Heart right ventricle (tissue), 16 donors: ENCODE measurements at regions not wholly inside any gene's neighbourhood (a gene's known extent, or its start where the extent isn't known, plus 50 kb on each side); places are given as distances from the start of the nearest gene placed in this dataset.

Experiments
- ATAC-seq, 8 donors: fragments of 200-7000 bp; cut with Tn5 transposase; one replicate each; pipeline ENCODE4 v1.9.1; 2020; ENCODE audit warnings: mild to moderate bottlenecking in 8 of 8, moderate library complexity in 8 of 8, moderate number of reproducible peaks in 1 of 8
- DNase-seq, 2 donors: peaks; one replicate each; pipeline ENCODE4 v3.0.0-alpha.2; 2020
- H3K27ac ChIP-seq, 10 donors: fragments of 200-600 bp; sonication (generic) in 2 of 10; one replicate each; pipeline versions ENCODE4 v1.5.0 to v1.8.0; 2020 to 2022; ENCODE audit warnings: mild to moderate bottlenecking in 3 of 10
- H3K27me3 ChIP-seq, 7 donors: fragments of 200-600 bp; one replicate each; pipeline ENCODE4 v1.8.0; 2021 to 2022; ENCODE audit warnings: mild to moderate bottlenecking in 2 of 7
- H3K36me3 ChIP-seq, 9 donors: fragments of 200-600 bp; sonication (generic) in 1 of 9; one replicate each; pipeline versions ENCODE4 v1.5.0 to v1.8.0; 2020 to 2022; ENCODE audit warnings: mild to moderate bottlenecking in 2 of 9
- H3K4me1 ChIP-seq, 9 donors: fragments of 200-600 bp; sonication (generic) in 1 of 9; one replicate each; pipeline versions ENCODE4 v1.5.0 to v1.8.0; 2020 to 2022; ENCODE audit warnings: mild to moderate bottlenecking in 4 of 9
- H3K4me3 ChIP-seq, 10 donors: fragments of 200-600 bp; sonication (generic) in 2 of 10; one replicate each; pipeline versions ENCODE4 v1.5.0 to v1.8.0; 2020 to 2022; ENCODE audit warnings: mild to moderate bottlenecking in 7 of 10, moderate library complexity in 2 of 10
- H3K9me3 ChIP-seq, 11 donors: fragments of 200-600 bp in 10 of 11; sonication (generic) in 2 of 11; one replicate each; pipeline versions ENCODE4 v1.5.0 to v1.8.0; 2013 to 2022; ENCODE audit warnings: mild to moderate bottlenecking in 2 of 11, control low read depth in 1 of 11, moderate library complexity in 1 of 11
- WGBS, 2 donors: extraction: QIAGEN DNeasy Blood & Tissue Kit; methylation state at CpG; one replicate each; pipeline ENCODE4 v1.1.7; 2013; ENCODE audit warnings: inconsistent platforms in 1 of 2; 5-methylcytosine and 5-hydroxymethylcytosine counted together
- intact Hi-C, 10 donors: fragments of 100-400 bp; cut with DNase I; formaldehyde crosslinking; loops; one replicate each; pipeline versions ENCODE4 v1.11.1 to v1.14.2; 2022
- TF ChIP-seq, protein P1 (sequence below), 9 donors: fragments of 200-600 bp; sonication (generic) in 2 of 9; IDR thresholded peaks; one replicate each; pipeline versions ENCODE4 v1.5.0 to v1.8.0; 2021 to 2022; ENCODE audit warnings: antibody characterized with exemption in 9 of 9, mild to moderate bottlenecking in 5 of 9, moderate library complexity in 1 of 9
- donor health status: Arrhythmogenic right ventricular cardiomyopathy.
- donor health status: ischemic (EF 13 %, LVEDD 7.1; RV severe dilation, severe dysfunction).
- donor health status: healthy with polysubstance abuse.
- donor health status: DM: no; HTN: yes; CAD: no.
- donor health status: DM: no; HTN: no; CAD: no.
- donor health status: ischemic (EF 25% LVEDD 6.9; RV normal size, moderate dysfunction).
- donor health status: ischemic (EF 25% LVEDD 5.7; RV mildly dilated, moderate dysfunction).
- donor health status: healthy.
- donor health status: DM: yes; HTN: yes; CAD: no.
- donor health status: Ischemic cardiomyopathy.
- donor health status: ischemic (EF 35%, LVEDD 5.7; RV mildly dilated, moderate dysfunction).
- donor health status: nonischemic (EF 11% LVEDD 7.7; RV severe dilation, severe dysfunction).
- donor health status: DM: yes; HTN: yes; CAD: no.
- donor health status: PGD.
- donor health status: ischemic (EF 29% LVEDD 5.4; RV normal size, mild dysfunction).
- donor health status: nonischemic (EF 23%, LVEDD 6.1; RV moderate dilation, normal function).

DNA sequence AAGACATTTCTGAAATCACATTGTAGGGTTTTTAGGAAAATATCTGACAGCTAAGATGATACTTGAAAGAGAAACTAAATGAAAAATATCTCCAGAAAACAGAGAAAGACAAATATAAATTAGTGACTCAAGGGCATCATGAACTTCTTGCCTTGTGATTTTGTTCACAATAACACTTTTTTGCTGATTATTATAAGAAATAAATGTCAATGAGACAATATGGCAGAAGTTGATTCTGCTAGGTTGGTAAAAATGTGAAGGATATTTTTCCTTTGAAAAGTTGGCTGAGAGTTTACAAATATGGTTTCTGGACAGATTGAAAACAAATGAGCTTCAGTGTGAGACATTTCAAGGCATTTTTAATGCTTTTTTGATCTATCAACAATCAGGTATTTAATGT is 1631.2 kb upstream of the ACVR2A start:
- H3K9me3 ChIP-seq = peaks cover 0 to 12% (median 0%) of the 10 kb centered on the region in 11 donors
- ATAC-seq = no peak
- TF ChIP-seq, protein P1, sequence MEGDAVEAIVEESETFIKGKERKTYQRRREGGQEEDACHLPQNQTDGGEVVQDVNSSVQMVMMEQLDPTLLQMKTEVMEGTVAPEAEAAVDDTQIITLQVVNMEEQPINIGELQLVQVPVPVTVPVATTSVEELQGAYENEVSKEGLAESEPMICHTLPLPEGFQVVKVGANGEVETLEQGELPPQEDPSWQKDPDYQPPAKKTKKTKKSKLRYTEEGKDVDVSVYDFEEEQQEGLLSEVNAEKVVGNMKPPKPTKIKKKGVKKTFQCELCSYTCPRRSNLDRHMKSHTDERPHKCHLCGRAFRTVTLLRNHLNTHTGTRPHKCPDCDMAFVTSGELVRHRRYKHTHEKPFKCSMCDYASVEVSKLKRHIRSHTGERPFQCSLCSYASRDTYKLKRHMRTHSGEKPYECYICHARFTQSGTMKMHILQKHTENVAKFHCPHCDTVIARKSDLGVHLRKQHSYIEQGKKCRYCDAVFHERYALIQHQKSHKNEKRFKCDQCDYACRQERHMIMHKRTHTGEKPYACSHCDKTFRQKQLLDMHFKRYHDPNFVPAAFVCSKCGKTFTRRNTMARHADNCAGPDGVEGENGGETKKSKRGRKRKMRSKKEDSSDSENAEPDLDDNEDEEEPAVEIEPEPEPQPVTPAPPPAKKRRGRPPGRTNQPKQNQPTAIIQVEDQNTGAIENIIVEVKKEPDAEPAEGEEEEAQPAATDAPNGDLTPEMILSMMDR (IDR thresholded peaks at IDR 0.05) = no peak
- intact Hi-C loops = loop anchor here in 1 of 10 donors (5.0 kb wide), 1 partner anchor 1499 kb away; no protein-coding TSS in a partner anchor
- no peaks in the 10 kb centered on the region for H3K36me3 ChIP-seq
- H3K27ac ChIP-seq = no peak overlapping the region
- DNase-seq = no peak
- H3K4me3 ChIP-seq = no peak overlapping the region
- no peaks in the 10 kb centered on the region for H3K4me1 ChIP-seq
- no peaks in the 10 kb centered on the region for H3K27me3 ChIP-seq

DNA sequence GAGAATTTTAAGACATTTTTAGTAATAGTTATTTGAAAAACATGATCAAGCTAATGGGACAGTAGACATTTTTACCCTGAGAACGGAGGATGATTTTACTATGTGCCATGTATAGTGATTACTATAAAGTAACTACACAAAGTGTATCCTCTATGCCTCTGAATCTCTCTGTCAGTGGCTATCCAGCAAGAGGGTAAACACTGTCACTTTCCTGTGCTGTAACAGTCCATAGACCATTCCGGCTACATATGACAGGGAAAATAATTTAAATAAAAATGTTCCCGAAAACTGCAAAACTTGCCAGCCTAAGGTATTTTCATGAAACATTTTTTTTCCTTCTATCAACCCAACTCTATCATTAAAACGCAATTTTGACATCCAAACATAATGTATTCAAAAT is 1632.2 kb upstream of the ACVR2A start:
- 91 to 93% methylated on average over 4 of the region's 4 CpGs for WGBS, 2 donors
- Histone ChIP-seq H3K36me3 (no peaks in the 10 kb centered on the region), H3K27me3 (no peaks in the 10 kb centered on the region), H3K9me3 (peaks cover 0 to 12% (median 0%) of the 10 kb centered on the region in 11 donors), H3K27ac (no peak overlapping the region), H3K4me1 (no peaks in the 10 kb centered on the region), H3K4me3 (no peak overlapping the region)
- TF ChIP-seq, protein P1 (IDR thresholded peaks at IDR 0.05) = no peak
- no peak for DNase-seq
- ATAC-seq = no peak
- intact Hi-C loops = loop anchor here in 1 of 10 donors (5.0 kb wide), 1 partner anchor 1500 kb away; no protein-coding TSS in a partner anchor

DNA sequence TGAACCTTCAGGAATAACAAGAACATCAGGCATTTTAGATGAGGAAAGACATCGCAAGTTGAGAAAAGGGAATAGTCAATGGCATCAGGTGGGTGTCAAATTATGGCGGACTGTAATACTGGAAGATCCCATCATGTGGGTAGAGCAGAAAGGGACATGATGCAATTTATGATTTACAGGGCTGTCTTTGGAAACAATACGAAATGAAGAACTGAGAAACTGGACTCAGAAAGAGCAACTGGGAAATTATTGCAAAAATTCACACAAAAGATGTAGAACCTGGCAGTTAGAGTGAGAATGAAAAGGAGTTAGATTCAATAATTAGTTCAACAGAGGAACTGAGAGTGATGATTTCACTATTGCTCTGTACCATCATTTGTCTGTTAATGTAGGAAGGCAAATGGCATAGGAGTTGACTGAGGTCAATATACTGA is 1635.0 kb upstream of the ACVR2A start:
- H3K36me3 ChIP-seq = no peaks in the 10 kb centered on the region
- no peaks in the 10 kb centered on the region for H3K27me3 ChIP-seq
- TF ChIP-seq, protein P1 (IDR thresholded peaks at IDR 0.05) = no peak
- ATAC-seq (no peak), DNase-seq (no peak)
- no peak overlapping the region for H3K27ac ChIP-seq
- WGBS, 2 donors = 90 to 98% methylated on average over 3 of the region's 3 CpGs
- peaks cover 0 to 5% (median 0%) of the 10 kb centered on the region in 11 donors for H3K9me3 ChIP-seq
- no peaks in the 10 kb centered on the region for H3K4me1 ChIP-seq
- H3K4me3 ChIP-seq = no peak overlapping the region
- intact Hi-C loops = loop anchor here in 1 of 10 donors (5.0 kb wide), 1 partner anchor 1502 kb away; no protein-coding TSS in a partner anchor

DNA sequence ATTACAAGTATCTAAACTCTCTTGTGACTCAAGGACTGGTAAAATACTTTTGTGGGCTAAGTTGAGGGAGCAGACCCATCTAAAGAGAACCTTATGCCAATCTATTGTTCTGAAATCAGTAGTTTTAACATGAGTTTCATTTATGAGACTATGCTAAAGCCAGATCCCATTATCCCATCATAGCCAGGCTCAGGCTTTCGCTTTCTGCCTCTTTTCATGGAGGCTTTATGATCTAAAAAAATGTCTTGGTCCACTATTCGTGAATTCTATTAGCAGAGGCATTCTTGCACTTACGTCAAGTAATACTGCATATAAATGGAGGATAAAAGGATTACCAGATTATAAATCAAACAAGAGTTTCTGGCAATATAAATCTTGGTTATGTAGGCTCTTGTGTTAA is 1636.9 kb upstream of the ACVR2A start:
- TF ChIP-seq, protein P1 (IDR thresholded peaks at IDR 0.05) = no peak
- intact Hi-C loops = no loop called here
- Histone ChIP-seq H3K27me3 (no peaks in the 10 kb centered on the region), H3K4me1 (no peaks in the 10 kb centered on the region), H3K4me3 (no peak overlapping the region), H3K36me3 (no peaks in the 10 kb centered on the region), H3K9me3 (peaks cover 0 to 5% (median 0%) of the 10 kb centered on the region in 11 donors), H3K27ac (no peak overlapping the region)
- ATAC-seq (no peak), DNase-seq (no peak)
- WGBS, 2 donors = 92 to 95% methylated on average over 3 of the region's 3 CpGs
